ENCODE measurements at regions not wholly inside any gene's neighbourhood (a gene's known extent, or its start where the extent isn't known, plus 50 kb on each side); places are given as distances from the start of the nearest gene placed in this dataset.

DNA sequence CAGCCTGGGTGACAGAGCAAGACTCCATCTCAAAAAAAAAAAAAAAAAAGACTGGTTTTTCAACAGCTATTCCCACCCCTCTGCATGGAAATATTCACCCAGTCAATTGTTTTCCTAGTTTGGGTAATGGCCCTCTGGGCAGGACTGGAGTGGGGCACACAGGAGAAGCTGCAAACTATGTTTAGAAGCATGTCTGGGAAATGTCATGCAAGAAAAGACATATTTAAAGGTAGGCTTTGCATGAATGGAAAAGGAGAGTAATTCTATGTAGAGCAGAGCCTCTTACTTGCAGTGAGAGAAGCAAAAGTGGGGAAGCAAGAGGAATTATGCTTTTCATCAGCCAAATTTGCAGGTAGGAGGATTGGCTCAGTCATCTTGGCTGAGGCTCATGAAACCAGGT is 276.5 kb upstream of the PLEKHG7 start:
- TF ChIP-seq, protein P1, sequence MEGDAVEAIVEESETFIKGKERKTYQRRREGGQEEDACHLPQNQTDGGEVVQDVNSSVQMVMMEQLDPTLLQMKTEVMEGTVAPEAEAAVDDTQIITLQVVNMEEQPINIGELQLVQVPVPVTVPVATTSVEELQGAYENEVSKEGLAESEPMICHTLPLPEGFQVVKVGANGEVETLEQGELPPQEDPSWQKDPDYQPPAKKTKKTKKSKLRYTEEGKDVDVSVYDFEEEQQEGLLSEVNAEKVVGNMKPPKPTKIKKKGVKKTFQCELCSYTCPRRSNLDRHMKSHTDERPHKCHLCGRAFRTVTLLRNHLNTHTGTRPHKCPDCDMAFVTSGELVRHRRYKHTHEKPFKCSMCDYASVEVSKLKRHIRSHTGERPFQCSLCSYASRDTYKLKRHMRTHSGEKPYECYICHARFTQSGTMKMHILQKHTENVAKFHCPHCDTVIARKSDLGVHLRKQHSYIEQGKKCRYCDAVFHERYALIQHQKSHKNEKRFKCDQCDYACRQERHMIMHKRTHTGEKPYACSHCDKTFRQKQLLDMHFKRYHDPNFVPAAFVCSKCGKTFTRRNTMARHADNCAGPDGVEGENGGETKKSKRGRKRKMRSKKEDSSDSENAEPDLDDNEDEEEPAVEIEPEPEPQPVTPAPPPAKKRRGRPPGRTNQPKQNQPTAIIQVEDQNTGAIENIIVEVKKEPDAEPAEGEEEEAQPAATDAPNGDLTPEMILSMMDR (conservative IDR thresholded peaks at IDR 0.05) = no peak
- Mint-ChIP-seq H3K9me3 (peaks cover 4% of the 10 kb centered on the region), H3K27ac (no peak overlapping the region)

DNA sequence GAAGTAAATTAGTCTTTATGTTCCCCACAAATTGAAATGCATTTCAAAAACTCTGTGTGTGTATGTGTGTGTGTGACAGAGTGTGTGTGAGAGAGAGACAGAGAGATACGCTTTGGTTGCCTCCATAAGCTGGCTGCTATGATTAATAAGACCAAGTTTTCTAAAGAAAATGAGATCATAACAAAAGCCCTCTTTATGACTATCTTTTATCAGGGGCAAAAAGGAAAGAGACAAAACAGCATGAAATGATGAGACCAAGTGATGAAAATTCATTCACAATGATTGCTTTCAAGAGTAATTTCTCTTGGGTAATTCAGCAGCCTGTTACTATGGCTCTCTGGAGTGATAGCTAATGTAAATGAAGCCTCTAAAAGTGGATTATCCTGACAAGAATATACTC is 277.6 kb upstream of the PLEKHG7 start:
- TF ChIP-seq, protein P1 (conservative IDR thresholded peaks at IDR 0.05) = no peak
- Mint-ChIP-seq H3K4me1 (ENCODE audit: unreplicated experiment) (peaks cover 11% of the 10 kb centered on the region), H3K27me3 (no peaks in the 10 kb centered on the region), H3K36me3 (no peaks in the 10 kb centered on the region), H3K27ac (no peak overlapping the region), H3K9me3 (peaks cover 5% of the 10 kb centered on the region), H3K4me3 (no peak overlapping the region)
- DNase-seq (ENCODE audit: extremely low spot score, unreplicated experiment) = no peak

More for the DNA sequence above, 276.5 kb upstream of the PLEKHG7 start:
- no peaks in the 10 kb centered on the region for H3K27me3 Mint-ChIP-seq
- H3K4me3 Mint-ChIP-seq = no peak overlapping the region
- H3K4me1 Mint-ChIP-seq (ENCODE audit: unreplicated experiment) = peaks cover 11% of the 10 kb centered on the region
- H3K36me3 Mint-ChIP-seq = no peaks in the 10 kb centered on the region
- no peak for DNase-seq (ENCODE audit: extremely low spot score, unreplicated experiment)

DNA sequence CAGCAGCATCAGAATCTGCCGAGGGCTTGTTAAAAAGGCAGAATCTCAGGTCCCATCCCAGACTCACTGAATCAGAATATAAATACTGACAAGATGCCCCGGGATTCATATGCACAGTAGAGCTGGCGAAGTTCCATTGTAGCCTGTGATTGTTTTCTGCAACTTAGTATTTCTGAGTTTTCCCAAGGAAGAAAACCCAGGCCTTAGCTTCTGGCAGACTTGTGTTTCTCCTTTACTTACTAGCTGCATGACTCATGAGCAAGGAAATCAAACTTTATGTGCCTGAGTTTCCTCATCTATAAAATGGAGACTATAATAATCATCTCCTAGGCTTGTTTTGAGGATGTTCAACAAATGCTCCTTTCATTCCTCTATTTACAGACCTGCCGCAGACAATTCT is 278.5 kb upstream of the PLEKHG7 start:
- Mint-ChIP-seq H3K27me3 (no peaks in the 10 kb centered on the region), H3K4me3 (no peak overlapping the region), H3K9me3 (peaks cover 5% of the 10 kb centered on the region), H3K4me1 (ENCODE audit: unreplicated experiment) (peaks cover 11% of the 10 kb centered on the region), H3K27ac (no peak overlapping the region), H3K36me3 (no peaks in the 10 kb centered on the region)
- TF ChIP-seq, protein P1 (conservative IDR thresholded peaks at IDR 0.05) = no peak
- no peak for DNase-seq (ENCODE audit: extremely low spot score, unreplicated experiment)

DNA sequence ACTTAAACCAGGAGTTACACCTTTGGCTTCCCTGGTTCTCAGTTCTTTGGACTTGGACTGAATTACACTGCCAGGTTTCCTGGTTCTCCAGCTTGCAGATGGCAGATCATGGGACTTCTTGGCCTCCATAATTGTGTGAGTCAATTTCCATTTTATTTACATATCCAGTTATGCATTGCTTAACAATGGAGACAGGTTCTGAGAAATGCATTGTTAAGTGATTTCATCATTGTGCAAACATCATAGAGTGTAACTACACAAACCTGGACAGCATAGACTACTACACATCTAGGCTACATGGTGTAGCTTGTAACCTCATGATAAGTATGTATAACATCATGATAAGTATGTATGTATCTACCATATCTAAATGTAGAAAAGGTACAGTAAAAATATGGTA is 276.1 kb upstream of the BTG1 start:
- no peak overlapping the region for H3K27ac Mint-ChIP-seq
- no peaks in the 10 kb centered on the region for H3K36me3 Mint-ChIP-seq
- no peak for DNase-seq (ENCODE audit: extremely low spot score, unreplicated experiment)
- H3K4me1 Mint-ChIP-seq (ENCODE audit: unreplicated experiment) = peaks cover 4% of the 10 kb centered on the region
- TF ChIP-seq, protein P1 (conservative IDR thresholded peaks at IDR 0.05) = no peak
- peaks cover 5% of the 10 kb centered on the region for H3K9me3 Mint-ChIP-seq
- H3K27me3 Mint-ChIP-seq = no peaks in the 10 kb centered on the region
- H3K4me3 Mint-ChIP-seq = no peak overlapping the region

DNA sequence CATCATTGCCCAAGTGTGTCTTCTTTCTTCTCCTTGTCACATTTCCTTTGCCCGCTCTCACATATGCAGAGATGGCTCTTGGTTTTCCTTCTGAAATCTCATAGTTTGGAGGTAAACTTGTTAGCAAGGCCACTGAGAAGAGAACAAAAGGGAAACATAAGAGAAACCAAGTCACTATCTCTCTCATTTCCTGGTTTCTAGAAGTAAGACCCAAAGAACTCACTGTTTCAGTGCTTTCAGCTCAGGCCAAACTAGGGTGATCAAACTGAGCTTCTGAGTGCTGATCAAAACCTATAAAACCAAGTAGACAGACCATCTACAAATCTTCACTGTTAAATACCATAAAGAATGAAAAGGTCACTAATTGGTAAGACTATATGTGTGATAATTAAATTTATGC is 275.4 kb upstream of the BTG1 start:
- H3K36me3 Mint-ChIP-seq = no peaks in the 10 kb centered on the region
- peaks cover 4% of the 10 kb centered on the region for H3K4me1 Mint-ChIP-seq (ENCODE audit: unreplicated experiment)
- H3K4me3 Mint-ChIP-seq = no peak overlapping the region
- no peak overlapping the region for H3K27ac Mint-ChIP-seq
- H3K27me3 Mint-ChIP-seq = no peaks in the 10 kb centered on the region
- no peak for DNase-seq (ENCODE audit: extremely low spot score, unreplicated experiment)
- TF ChIP-seq, protein P1 (conservative IDR thresholded peaks at IDR 0.05) = no peak
- H3K9me3 Mint-ChIP-seq = peaks cover 5% of the 10 kb centered on the region

- no peak for DNase-seq (ENCODE audit: extremely low spot score, unreplicated experiment)
- Mint-ChIP-seq H3K4me3 (no peak overlapping the region), H3K4me1 (ENCODE audit: unreplicated experiment) (peaks cover 7% of the 10 kb centered on the region), H3K9me3 (peaks cover 6% of the 10 kb centered on the region), H3K36me3 (no peaks in the 10 kb centered on the region), H3K27ac (no peak overlapping the region), H3K27me3 (no peaks in the 10 kb centered on the region)
- TF ChIP-seq, protein P1 (conservative IDR thresholded peaks at IDR 0.05) = no peak
These were observed 273.6 kb upstream of the BTG1 start for GRCh38 chr12:92419201-92419600.

Data from type B pancreatic cell (in vitro differentiated cells).